ENCODE measurements at regions not wholly inside any gene's neighbourhood (a gene's known extent, or its start where the extent isn't known, plus 50 kb on each side); places are given as distances from the start of the nearest gene placed in this dataset.

- H3K27me3 ChIP-seq (ENCODE audit: control insufficient read depth in 1 of 2, insufficient read depth in 2 of 2, low read length in 2 of 2), result no peaks in the 10 kb centered on the region
- no peak overlapping the region for H3K9ac ChIP-seq (ENCODE audit: low read depth in 1 of 2, low read length in 2 of 2)
- H3K36me3 ChIP-seq (ENCODE audit: control insufficient read depth in 1 of 2, insufficient read depth in 2 of 2, low read length in 2 of 2), result no peaks in the 10 kb centered on the region
- no peak overlapping the region for H3K27ac ChIP-seq (ENCODE audit: low read depth, low read length)
- no peaks in the 10 kb centered on the region for H3K4me1 ChIP-seq (ENCODE audit: control insufficient read depth in 1 of 2, insufficient read depth in 2 of 2, low read length in 2 of 2)
- no peaks in the 10 kb centered on the region for H3K9me3 ChIP-seq (ENCODE audit: control insufficient read depth in 1 of 2, low read length in 2 of 2)
- no peak overlapping the region for H3K4me3 ChIP-seq (ENCODE audit: low read depth in 1 of 2, low read length in 2 of 2)
Measured at GRCh38 chr9:16143310-16143709, 590.5 kb downstream of the CCDC171 start.

- Histone ChIP-seq H3K27me3 (ENCODE audit: control insufficient read depth in 1 of 2, insufficient read depth in 2 of 2, low read length in 2 of 2) (no peaks in the 10 kb centered on the region), H3K27ac (ENCODE audit: low read depth, low read length) (no peak overlapping the region), H3K9me3 (ENCODE audit: control insufficient read depth in 1 of 2, low read length in 2 of 2) (no peaks in the 10 kb centered on the region), H3K4me1 (ENCODE audit: control insufficient read depth in 1 of 2, insufficient read depth in 2 of 2, low read length in 2 of 2) (no peaks in the 10 kb centered on the region), H3K4me3 (ENCODE audit: low read depth in 1 of 2, low read length in 2 of 2) (no peak overlapping the region), H3K9ac (ENCODE audit: low read depth in 1 of 2, low read length in 2 of 2) (no peak overlapping the region), H3K36me3 (ENCODE audit: control insufficient read depth in 1 of 2, insufficient read depth in 2 of 2, low read length in 2 of 2) (no peaks in the 10 kb centered on the region)
Measured at GRCh38 chr9:16143947-16144890, 591.4 kb downstream of the CCDC171 start.

GRCh38 chr9:16145196-16145950, 592.5 kb downstream of the CCDC171 start:
- no peak overlapping the region for H3K4me3 ChIP-seq (ENCODE audit: low read depth in 1 of 2, low read length in 2 of 2)
- no peak overlapping the region for H3K9ac ChIP-seq (ENCODE audit: low read depth in 1 of 2, low read length in 2 of 2)

GRCh38 chr9:16147726-16148125, 594.9 kb downstream of the CCDC171 start:
- Histone ChIP-seq H3K27ac (ENCODE audit: low read depth, low read length) (no peak overlapping the region), H3K36me3 (ENCODE audit: control insufficient read depth in 1 of 2, insufficient read depth in 2 of 2, low read length in 2 of 2) (no peaks in the 10 kb centered on the region), H3K27me3 (ENCODE audit: control insufficient read depth in 1 of 2, insufficient read depth in 2 of 2, low read length in 2 of 2) (no peaks in the 10 kb centered on the region), H3K9me3 (ENCODE audit: control insufficient read depth in 1 of 2, low read length in 2 of 2) (no peaks in the 10 kb centered on the region), H3K4me3 (ENCODE audit: low read depth in 1 of 2, low read length in 2 of 2) (no peak overlapping the region), H3K4me1 (ENCODE audit: control insufficient read depth in 1 of 2, insufficient read depth in 2 of 2, low read length in 2 of 2) (no peaks in the 10 kb centered on the region), H3K9ac (ENCODE audit: low read depth in 1 of 2, low read length in 2 of 2) (no peak overlapping the region)

More at GRCh38 chr9:16145196-16145950, 592.5 kb downstream of the CCDC171 start:
- Histone ChIP-seq H3K9me3 (ENCODE audit: control insufficient read depth in 1 of 2, low read length in 2 of 2) (no peaks in the 10 kb centered on the region), H3K36me3 (ENCODE audit: control insufficient read depth in 1 of 2, insufficient read depth in 2 of 2, low read length in 2 of 2) (no peaks in the 10 kb centered on the region), H3K27me3 (ENCODE audit: control insufficient read depth in 1 of 2, insufficient read depth in 2 of 2, low read length in 2 of 2) (no peaks in the 10 kb centered on the region), H3K4me1 (ENCODE audit: control insufficient read depth in 1 of 2, insufficient read depth in 2 of 2, low read length in 2 of 2) (no peaks in the 10 kb centered on the region), H3K27ac (ENCODE audit: low read depth, low read length) (no peak overlapping the region)

- Histone ChIP-seq H3K27ac (ENCODE audit: low read depth, low read length) (no peak overlapping the region), H3K36me3 (ENCODE audit: control insufficient read depth in 1 of 2, insufficient read depth in 2 of 2, low read length in 2 of 2) (no peaks in the 10 kb centered on the region), H3K27me3 (ENCODE audit: control insufficient read depth in 1 of 2, insufficient read depth in 2 of 2, low read length in 2 of 2) (peaks cover 0 to 6% of the 10 kb centered on the region in 2 donors), H3K9me3 (ENCODE audit: control insufficient read depth in 1 of 2, low read length in 2 of 2) (no peaks in the 10 kb centered on the region), H3K4me1 (ENCODE audit: control insufficient read depth in 1 of 2, insufficient read depth in 2 of 2, low read length in 2 of 2) (no peaks in the 10 kb centered on the region), H3K9ac (ENCODE audit: low read depth in 1 of 2, low read length in 2 of 2) (no peak overlapping the region), H3K4me3 (ENCODE audit: low read depth in 1 of 2, low read length in 2 of 2) (no peak overlapping the region)
Measured at GRCh38 chr9:16150501-16150900, 597.7 kb downstream of the CCDC171 start.

- no peaks in the 10 kb centered on the region for H3K4me1 ChIP-seq (ENCODE audit: control insufficient read depth in 1 of 2, insufficient read depth in 2 of 2, low read length in 2 of 2)
- no peak overlapping the region for H3K4me3 ChIP-seq (ENCODE audit: low read depth in 1 of 2, low read length in 2 of 2)
- no peak overlapping the region for H3K9ac ChIP-seq (ENCODE audit: low read depth in 1 of 2, low read length in 2 of 2)
- no peak overlapping the region for H3K27ac ChIP-seq (ENCODE audit: low read depth, low read length)
- peaks cover 0 to 6% of the 10 kb centered on the region in 2 donors for H3K27me3 ChIP-seq (ENCODE audit: control insufficient read depth in 1 of 2, insufficient read depth in 2 of 2, low read length in 2 of 2)
- H3K36me3 ChIP-seq (ENCODE audit: control insufficient read depth in 1 of 2, insufficient read depth in 2 of 2, low read length in 2 of 2), result no peaks in the 10 kb centered on the region
- no peaks in the 10 kb centered on the region for H3K9me3 ChIP-seq (ENCODE audit: control insufficient read depth in 1 of 2, low read length in 2 of 2)
Measured at GRCh38 chr9:16150938-16151650, 598.3 kb downstream of the CCDC171 start.

GRCh38 chr9:16152276-16153101, 599.6 kb downstream of the CCDC171 start:
- Histone ChIP-seq H3K4me3 (ENCODE audit: low read depth in 1 of 2, low read length in 2 of 2) (no peak overlapping the region), H3K36me3 (ENCODE audit: control insufficient read depth in 1 of 2, insufficient read depth in 2 of 2, low read length in 2 of 2) (no peaks in the 10 kb centered on the region), H3K4me1 (ENCODE audit: control insufficient read depth in 1 of 2, insufficient read depth in 2 of 2, low read length in 2 of 2) (no peaks in the 10 kb centered on the region), H3K9ac (ENCODE audit: low read depth in 1 of 2, low read length in 2 of 2) (no peak overlapping the region), H3K9me3 (ENCODE audit: control insufficient read depth in 1 of 2, low read length in 2 of 2) (no peaks in the 10 kb centered on the region), H3K27ac (ENCODE audit: low read depth, low read length) (no peak overlapping the region), H3K27me3 (ENCODE audit: control insufficient read depth in 1 of 2, insufficient read depth in 2 of 2, low read length in 2 of 2) (peaks cover 0 to 6% of the 10 kb centered on the region in 2 donors)

GRCh38 chr9:16153221-16153620, 600.4 kb downstream of the CCDC171 start:
- Histone ChIP-seq H3K36me3 (ENCODE audit: control insufficient read depth in 1 of 2, insufficient read depth in 2 of 2, low read length in 2 of 2) (no peaks in the 10 kb centered on the region), H3K27me3 (ENCODE audit: control insufficient read depth in 1 of 2, insufficient read depth in 2 of 2, low read length in 2 of 2) (peaks cover 0 to 6% of the 10 kb centered on the region in 2 donors), H3K9me3 (ENCODE audit: control insufficient read depth in 1 of 2, low read length in 2 of 2) (no peaks in the 10 kb centered on the region), H3K4me1 (ENCODE audit: control insufficient read depth in 1 of 2, insufficient read depth in 2 of 2, low read length in 2 of 2) (no peaks in the 10 kb centered on the region), H3K9ac (ENCODE audit: low read depth in 1 of 2, low read length in 2 of 2) (no peak overlapping the region), H3K27ac (ENCODE audit: low read depth, low read length) (no peak overlapping the region), H3K4me3 (ENCODE audit: low read depth in 1 of 2, low read length in 2 of 2) (no peak overlapping the region)

- H3K36me3 ChIP-seq (ENCODE audit: control insufficient read depth in 1 of 2, insufficient read depth in 2 of 2, low read length in 2 of 2), result no peaks in the 10 kb centered on the region
- H3K9ac ChIP-seq (ENCODE audit: low read depth in 1 of 2, low read length in 2 of 2), result no peak overlapping the region
- H3K27ac ChIP-seq (ENCODE audit: low read depth, low read length), result no peak overlapping the region
- no peak overlapping the region for H3K4me3 ChIP-seq (ENCODE audit: low read depth in 1 of 2, low read length in 2 of 2)
- no peaks in the 10 kb centered on the region for H3K4me1 ChIP-seq (ENCODE audit: control insufficient read depth in 1 of 2, insufficient read depth in 2 of 2, low read length in 2 of 2)
- peaks cover 0 to 6% of the 10 kb centered on the region in 2 donors for H3K27me3 ChIP-seq (ENCODE audit: control insufficient read depth in 1 of 2, insufficient read depth in 2 of 2, low read length in 2 of 2)
- no peaks in the 10 kb centered on the region for H3K9me3 ChIP-seq (ENCODE audit: control insufficient read depth in 1 of 2, low read length in 2 of 2)
Measured at GRCh38 chr9:16153741-16154140, 600.9 kb downstream of the CCDC171 start.

All from duodenal mucosa (tissue), 2 donors.